NCI-H2227 (cell line): ENCODE measurements at regions not wholly inside any gene's neighbourhood (a gene's known extent, or its start where the extent isn't known, plus 50 kb on each side); places are given as distances from the start of the nearest gene placed in this dataset.
A peak's percentile ranks its signal among the peaks of the same experiment; 100 is the strongest.

Experiments
- DNase-seq: peaks from one replicate; lab custom pipeline; 2025; ENCODE audit not compliant: unreplicated experiment; lab: John Stamatoyannopoulos, UW

- DNase-seq, result no peak
Measured at GRCh38 chr2:234286118-234286598, 210.7 kb downstream of the ARL4C start.

GRCh38 chr2:234285541-234285940 is 211.3 kb downstream of the ARL4C start:
- no peak for DNase-seq

GRCh38 chr2:234279637-234280036 is 217.2 kb downstream of the ARL4C start:
- DNase-seq, result no peak

- DNase-seq, result no peak
Measured at GRCh38 chr2:234278556-234279255, 218.2 kb downstream of the ARL4C start.

GRCh38 chr2:234275515-234275914 is 221.4 kb downstream of the ARL4C start:
- DNase-seq, result no peak

GRCh38 chr2:234273887-234274584 is 222.8 kb downstream of the ARL4C start:
- no peak for DNase-seq

GRCh38 chr2:234272069-234272850 is 221.8 kb downstream of the SPP2 start:
- no peak for DNase-seq

GRCh38 chr2:234271338-234271737 is 220.8 kb downstream of the SPP2 start:
- no peak for DNase-seq

- DNase-seq, result no peak
Measured at GRCh38 chr2:234269769-234270204, 219.3 kb downstream of the SPP2 start.

GRCh38 chr2:234267534-234267933 is 217.0 kb downstream of the SPP2 start:
- DNase-seq, result no peak

- DNase-seq, result no peak
Measured at GRCh38 chr2:234266952-234267351, 216.4 kb downstream of the SPP2 start.

- no peak for DNase-seq
Measured at GRCh38 chr2:234265206-234265605, 214.7 kb downstream of the SPP2 start.

- no peak for DNase-seq
Measured at GRCh38 chr2:234261736-234262135, 211.2 kb downstream of the SPP2 start.

GRCh38 chr2:234259440-234259839 is 208.9 kb downstream of the SPP2 start:
- no peak for DNase-seq

- no peak for DNase-seq
Measured at GRCh38 chr2:234258562-234259141, 208.2 kb downstream of the SPP2 start.

GRCh38 chr2:234257859-234258561 is 207.5 kb downstream of the SPP2 start:
- DNase-seq, result peak; percentile 36

GRCh38 chr2:234256516-234256915 is 206.0 kb downstream of the SPP2 start:
- DNase-seq, result no peak

- DNase-seq, result no peak
Measured at GRCh38 chr2:234254783-234255521, 204.4 kb downstream of the SPP2 start.

- no peak for DNase-seq
Measured at GRCh38 chr2:234252772-234253171, 202.3 kb downstream of the SPP2 start.
